ENCODE measurements at regions not wholly inside any gene's neighbourhood (a gene's known extent, or its start where the extent isn't known, plus 50 kb on each side); places are given as distances from the start of the nearest gene placed in this dataset.

- DNase-seq (ENCODE audit: low spot score), result no peak
Observed at GRCh38 chr12:92496790-92497189, 206.0 kb upstream of the PLEKHG7 start.

- DNase-seq (ENCODE audit: low spot score), result no peak
Observed at GRCh38 chr12:92495108-92495507, 207.7 kb upstream of the PLEKHG7 start.

- DNase-seq (ENCODE audit: low spot score), result no peak
Observed at GRCh38 chr12:92493816-92494215, 209.0 kb upstream of the PLEKHG7 start.

- DNase-seq (ENCODE audit: low spot score), result no peak
Observed at GRCh38 chr12:92492995-92493394, 209.8 kb upstream of the PLEKHG7 start.

GRCh38 chr12:92492291-92492690 is 210.5 kb upstream of the PLEKHG7 start:
- DNase-seq (ENCODE audit: low spot score), result no peak

GRCh38 chr12:92489781-92490180 is 213.0 kb upstream of the PLEKHG7 start:
- DNase-seq (ENCODE audit: low spot score), result no peak

- DNase-seq (ENCODE audit: low spot score), result no peak
Observed at GRCh38 chr12:92488735-92489134, 214.1 kb upstream of the PLEKHG7 start.

GRCh38 chr12:92487138-92487485 is 215.7 kb upstream of the PLEKHG7 start:
- no peak for DNase-seq (ENCODE audit: low spot score)

- DNase-seq (ENCODE audit: low spot score), result no peak
Observed at GRCh38 chr12:92486443-92487137, 216.2 kb upstream of the PLEKHG7 start.

- DNase-seq (ENCODE audit: low spot score), result no peak
Observed at GRCh38 chr12:92485351-92486348, 217.1 kb upstream of the PLEKHG7 start.

GRCh38 chr12:92482599-92482998 is 220.2 kb upstream of the PLEKHG7 start:
- DNase-seq (ENCODE audit: low spot score), result peak; percentile 46

GRCh38 chr12:92481066-92481465 is 221.7 kb upstream of the PLEKHG7 start:
- no peak for DNase-seq (ENCODE audit: low spot score)

- no peak for DNase-seq (ENCODE audit: low spot score)
Observed at GRCh38 chr12:92478692-92479091, 224.1 kb upstream of the PLEKHG7 start.

- DNase-seq (ENCODE audit: low spot score), result no peak
Observed at GRCh38 chr12:92476844-92477243, 225.9 kb upstream of the PLEKHG7 start.

- no peak for DNase-seq (ENCODE audit: low spot score)
Observed at GRCh38 chr12:92473564-92473963, 229.2 kb upstream of the PLEKHG7 start.

- DNase-seq (ENCODE audit: low spot score), result no peak
Observed at GRCh38 chr12:92472201-92472600, 230.6 kb upstream of the PLEKHG7 start.

GRCh38 chr12:92471551-92471950 is 231.2 kb upstream of the PLEKHG7 start:
- no peak for DNase-seq (ENCODE audit: low spot score)

- DNase-seq (ENCODE audit: low spot score), result no peak
Observed at GRCh38 chr12:92470608-92471021, 232.2 kb upstream of the PLEKHG7 start.

- DNase-seq (ENCODE audit: low spot score), result no peak
Observed at GRCh38 chr12:92469837-92470236, 233.0 kb upstream of the PLEKHG7 start.

GRCh38 chr12:92468358-92469020 is 234.3 kb upstream of the PLEKHG7 start:
- DNase-seq (ENCODE audit: low spot score), result no peak

- no peak for DNase-seq (ENCODE audit: low spot score)
Observed at GRCh38 chr12:92467886-92468285, 234.9 kb upstream of the PLEKHG7 start.
